ENCODE measurements at regions not wholly inside any gene's neighbourhood (a gene's known extent, or its start where the extent isn't known, plus 50 kb on each side); places are given as distances from the start of the nearest gene placed in this dataset.

GRCh38 chr10:131749767-131750142 lies 151.1 kb upstream of the PPP2R2D start:
- no peaks in the 10 kb centered on the region for H3K4me1 ChIP-seq (ENCODE audit: low read depth, poor library complexity, severe bottlenecking)
- no peaks in the 10 kb centered on the region for H3K79me2 ChIP-seq (ENCODE audit: insufficient read depth, low read depth)
- H3K27ac ChIP-seq, result no peak overlapping the region
- H3K4me2 ChIP-seq, result no peak overlapping the region
- no peak overlapping the region for H3K9ac ChIP-seq
- TF ChIP-seq CTCF (conservative IDR thresholded peaks at IDR 0.05; ENCODE audit: low read depth, low read length), result no peak
- H3K27me3 ChIP-seq (ENCODE audit: insufficient read depth, low read depth), result peaks cover 10% of the 10 kb centered on the region; the same call in 1 of the 2 replicates
- no peak overlapping the region for H3K4me3 ChIP-seq (IDR thresholded peaks at IDR 0.05; ENCODE audit: insufficient read depth, low read depth, low read length)
- no peak overlapping the region for H2AFZ ChIP-seq (ENCODE audit: low read depth)
- H3K36me3 ChIP-seq (ENCODE audit: insufficient read depth), result no peaks in the 10 kb centered on the region
- H4K20me1 ChIP-seq (ENCODE audit: insufficient read depth), result no peaks in the 10 kb centered on the region

- Histone ChIP-seq H3K36me3 (ENCODE audit: insufficient read depth) (no peaks in the 10 kb centered on the region), H2AFZ (ENCODE audit: low read depth) (no peak overlapping the region), H3K9ac (no peak overlapping the region), H3K27me3 (ENCODE audit: insufficient read depth, low read depth) (peaks cover 10% of the 10 kb centered on the region; the same call in 1 of the 2 replicates), H3K4me3 (IDR thresholded peaks at IDR 0.05; ENCODE audit: insufficient read depth, low read depth, low read length) (no peak overlapping the region), H3K27ac (no peak overlapping the region), H3K4me2 (no peak overlapping the region), H3K4me1 (ENCODE audit: low read depth, poor library complexity, severe bottlenecking) (no peaks in the 10 kb centered on the region), H4K20me1 (ENCODE audit: insufficient read depth) (no peaks in the 10 kb centered on the region), H3K79me2 (ENCODE audit: insufficient read depth, low read depth) (no peaks in the 10 kb centered on the region)
- no peak for TF ChIP-seq CTCF (conservative IDR thresholded peaks at IDR 0.05; ENCODE audit: low read depth, low read length)
Measured at GRCh38 chr10:131750171-131750895, 150.5 kb upstream of the PPP2R2D start.

- Histone ChIP-seq H3K27me3 (ENCODE audit: insufficient read depth, low read depth) (peaks cover 10% of the 10 kb centered on the region; the same call in 1 of the 2 replicates), H3K4me1 (ENCODE audit: low read depth, poor library complexity, severe bottlenecking) (no peaks in the 10 kb centered on the region), H3K4me3 (IDR thresholded peaks at IDR 0.05; ENCODE audit: insufficient read depth, low read depth, low read length) (no peak overlapping the region), H3K4me2 (no peak overlapping the region), H3K9ac (no peak overlapping the region), H2AFZ (ENCODE audit: low read depth) (no peak overlapping the region), H3K36me3 (ENCODE audit: insufficient read depth) (no peaks in the 10 kb centered on the region), H4K20me1 (ENCODE audit: insufficient read depth) (no peaks in the 10 kb centered on the region), H3K27ac (no peak overlapping the region), H3K79me2 (ENCODE audit: insufficient read depth, low read depth) (no peaks in the 10 kb centered on the region)
- TF ChIP-seq CTCF (conservative IDR thresholded peaks at IDR 0.05; ENCODE audit: low read depth, low read length), result no peak
Measured at GRCh38 chr10:131750973-131751826, 149.6 kb upstream of the PPP2R2D start.

GRCh38 chr10:131751827-131752775 lies 148.7 kb upstream of the PPP2R2D start:
- Histone ChIP-seq H4K20me1 (ENCODE audit: insufficient read depth) (no peaks in the 10 kb centered on the region), H3K79me2 (ENCODE audit: insufficient read depth, low read depth) (no peaks in the 10 kb centered on the region), H3K4me3 (IDR thresholded peaks at IDR 0.05; ENCODE audit: insufficient read depth, low read depth, low read length) (no peak overlapping the region), H3K9ac (no peak overlapping the region), H3K27ac (no peak overlapping the region), H3K4me2 (no peak overlapping the region), H2AFZ (ENCODE audit: low read depth) (no peak overlapping the region), H3K27me3 (ENCODE audit: insufficient read depth, low read depth) (peaks cover 10% of the 10 kb centered on the region; the same call in 1 of the 2 replicates), H3K4me1 (ENCODE audit: low read depth, poor library complexity, severe bottlenecking) (no peaks in the 10 kb centered on the region), H3K36me3 (ENCODE audit: insufficient read depth) (no peaks in the 10 kb centered on the region)
- no peak for TF ChIP-seq CTCF (conservative IDR thresholded peaks at IDR 0.05; ENCODE audit: low read depth, low read length)
